SU-DHL-6 (cell line): ENCODE measurements at regions not wholly inside any gene's neighbourhood (a gene's known extent, or its start where the extent isn't known, plus 50 kb on each side); places are given as distances from the start of the nearest gene placed in this dataset.

ENCODE experiments used
- H2AFZ ChIP-seq: fragments of 200-600 bp; sonication (generic); 2 replicates; pipeline ENCODE4 v1.6.1; 2014; ENCODE audit warnings: low read depth, mild to moderate bottlenecking, moderate library complexity, mixed read lengths, antibody characterized with exemption, low read length; ENCODE audit not compliant: severe bottlenecking
- H3F3A ChIP-seq: fragments of 200-600 bp; shearing (Covaris generic); 2 replicates; pipeline ENCODE4 v1.6.0; 2016; ENCODE audit warnings: antibody characterized with exemption, mild to moderate bottlenecking; ENCODE audit not compliant: insufficient read depth
- H3K27ac ChIP-seq: fragments of 200-600 bp; sonication (generic); 2 replicates; pipeline ENCODE4 v1.5.1; 2016; ENCODE audit warnings: low read depth, mild to moderate bottlenecking, low read length, moderate library complexity, mixed read lengths
- H3K27me3 ChIP-seq: fragments of 200-600 bp; sonication (generic), shearing (Covaris generic); 2 replicates; pipeline ENCODE4 v1.6.0; 2014; ENCODE audit warnings: mild to moderate bottlenecking, low read length
- H3K36me3 ChIP-seq: fragments of 200-600 bp; sonication (generic); 2 replicates; pipeline ENCODE4 v1.6.1; 2014; ENCODE audit warnings: mild to moderate bottlenecking, low read length, mixed read lengths
- H3K4me2 ChIP-seq: fragments of 300-600, 200-600 bp; shearing (Covaris generic), sonication (generic); 2 replicates; pipeline ENCODE4 v1.6.0; 2014; ENCODE audit warnings: low read length, low read depth, mild to moderate bottlenecking; ENCODE audit not compliant: poor library complexity, severe bottlenecking
- H3K4me3 ChIP-seq: fragments of 200-600 bp; sonication (generic); 2 replicates; pipeline ENCODE4 v1.5.1; 2014; ENCODE audit warnings: antibody characterized with exemption, low read length, mild to moderate bottlenecking, mixed read lengths; ENCODE audit not compliant: insufficient read depth, poor library complexity, severe bottlenecking
- H3K79me2 ChIP-seq: fragments of 200-600 bp; sonication (generic); 2 replicates; pipeline ENCODE4 v1.6.1; 2014; ENCODE audit warnings: mild to moderate bottlenecking, low read length, moderate library complexity; ENCODE audit not compliant: insufficient read depth
- H3K9ac ChIP-seq: fragments of 200-600 bp; sonication (generic); 2 replicates; pipeline ENCODE4 v1.7.0; 2014; ENCODE audit warnings: mild to moderate bottlenecking, low read length
- H3K9me2 ChIP-seq: fragments of 200-600 bp; sonication (generic); replicated peaks from 2 replicates; pipeline ENCODE4 v1.6.1; 2014; ENCODE audit warnings: low read length; ENCODE audit not compliant: insufficient read depth
- H3K9me3 ChIP-seq: fragments of 200-600 bp; sonication (generic); 2 replicates; pipeline ENCODE4 v1.6.1; 2014; ENCODE audit warnings: low read length, mixed read lengths; ENCODE audit not compliant: insufficient read depth
- H4K20me1 ChIP-seq: fragments of 200-600 bp; sonication (generic); 2 replicates; pipeline ENCODE4 v1.6.1; 2014; ENCODE audit warnings: low read depth, mild to moderate bottlenecking, antibody characterized with exemption, low read length, moderate library complexity, mixed read lengths
- EZH2phosphoT487 ChIP-seq: fragments of 200-600 bp; sonication (generic), shearing (Covaris generic); conservative IDR thresholded peaks from 2 replicates; pipeline ENCODE4 v1.6.1; 2018; ENCODE audit warnings: mild to moderate bottlenecking, antibody characterized with exemption, low read length, moderate library complexity, mixed read lengths
- TF ChIP-seq, protein P1 (sequence below): fragments of 200-600 bp; sonication (generic); IDR thresholded peaks from one replicate; pipeline ENCODE4 v1.5.1; 2017; ENCODE audit warnings: antibody characterized with exemption, mild to moderate bottlenecking, low read length, moderate library complexity; ENCODE audit not compliant: insufficient read depth, poor library complexity, severe bottlenecking

DNA sequence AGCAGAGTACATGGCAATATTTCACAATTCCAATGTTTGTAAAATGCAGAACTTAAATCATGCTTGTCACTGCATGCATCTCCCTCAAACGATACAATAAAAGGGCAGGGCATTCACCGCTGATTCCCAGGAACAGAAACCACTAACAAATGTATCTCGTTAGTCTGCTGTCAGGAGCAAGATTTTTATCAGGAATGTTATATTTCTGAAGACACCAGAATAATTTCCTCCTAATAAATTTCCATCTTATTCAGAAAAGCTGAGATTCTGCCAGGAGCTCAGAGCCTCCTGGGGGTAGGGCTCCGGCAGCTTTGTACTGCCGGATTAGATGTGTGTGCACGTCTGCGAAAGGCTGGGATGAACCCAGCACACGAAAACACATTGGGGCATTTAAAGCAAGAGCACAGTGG is 54.0 kb upstream of the LDB2 start:
- H3F3A ChIP-seq, result no peaks in the 10 kb centered on the region
- no peaks in the 10 kb centered on the region for H3K36me3 ChIP-seq
- no peak overlapping the region for H3K4me3 ChIP-seq
- no peaks in the 10 kb centered on the region for H4K20me1 ChIP-seq
- H3K9ac ChIP-seq, result no peak overlapping the region
- H3K4me2 ChIP-seq, result no peak overlapping the region
- no peak overlapping the region for H2AFZ ChIP-seq
- H3K27ac ChIP-seq, result no peak overlapping the region
- no peaks in the 10 kb centered on the region for H3K9me3 ChIP-seq
- no peaks in the 10 kb centered on the region for H3K79me2 ChIP-seq
- TF ChIP-seq, protein P1, sequence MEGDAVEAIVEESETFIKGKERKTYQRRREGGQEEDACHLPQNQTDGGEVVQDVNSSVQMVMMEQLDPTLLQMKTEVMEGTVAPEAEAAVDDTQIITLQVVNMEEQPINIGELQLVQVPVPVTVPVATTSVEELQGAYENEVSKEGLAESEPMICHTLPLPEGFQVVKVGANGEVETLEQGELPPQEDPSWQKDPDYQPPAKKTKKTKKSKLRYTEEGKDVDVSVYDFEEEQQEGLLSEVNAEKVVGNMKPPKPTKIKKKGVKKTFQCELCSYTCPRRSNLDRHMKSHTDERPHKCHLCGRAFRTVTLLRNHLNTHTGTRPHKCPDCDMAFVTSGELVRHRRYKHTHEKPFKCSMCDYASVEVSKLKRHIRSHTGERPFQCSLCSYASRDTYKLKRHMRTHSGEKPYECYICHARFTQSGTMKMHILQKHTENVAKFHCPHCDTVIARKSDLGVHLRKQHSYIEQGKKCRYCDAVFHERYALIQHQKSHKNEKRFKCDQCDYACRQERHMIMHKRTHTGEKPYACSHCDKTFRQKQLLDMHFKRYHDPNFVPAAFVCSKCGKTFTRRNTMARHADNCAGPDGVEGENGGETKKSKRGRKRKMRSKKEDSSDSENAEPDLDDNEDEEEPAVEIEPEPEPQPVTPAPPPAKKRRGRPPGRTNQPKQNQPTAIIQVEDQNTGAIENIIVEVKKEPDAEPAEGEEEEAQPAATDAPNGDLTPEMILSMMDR, result no peak
- TF ChIP-seq EZH2phosphoT487, result no peak
- no peaks in the 10 kb centered on the region for H3K27me3 ChIP-seq
- H3K9me2 ChIP-seq, result no peaks in the 10 kb centered on the region
